NCI-H1930 (cell line): ENCODE measurements at regions not wholly inside any gene's neighbourhood (a gene's known extent, or its start where the extent isn't known, plus 50 kb on each side); places are given as distances from the start of the nearest gene placed in this dataset.
A peak's percentile ranks its signal among the peaks of the same experiment; 100 is the strongest.
"Not testable (repeated sequence)": the region's sequence is repeated elsewhere in the genome, so short reads cannot be mapped to it uniquely, and the experiment has no call there.

ENCODE experiments used
- DNase-seq, 2 experiments: peaks; one replicate each; lab custom pipeline; 2025; lab: John Stamatoyannopoulos, UW

DNA sequence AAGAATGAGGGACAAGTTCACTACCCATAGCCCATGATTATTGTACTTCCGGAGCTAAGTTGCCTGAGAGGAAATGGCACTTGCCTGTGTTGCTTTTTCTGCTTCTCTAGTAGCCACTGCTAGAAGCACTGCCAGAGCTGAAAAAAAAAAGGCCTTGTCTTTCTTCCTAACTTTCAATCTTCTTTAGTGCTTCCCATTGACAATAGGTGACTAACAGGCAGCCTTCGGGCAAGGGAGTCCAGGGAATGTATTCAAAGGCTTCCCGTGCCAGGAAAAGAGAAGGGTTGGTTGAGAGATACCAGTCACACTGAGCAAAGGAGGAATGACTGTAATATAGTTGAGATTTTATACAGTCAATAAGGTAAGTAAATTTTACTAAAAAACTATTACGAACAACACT, 242.0 kb downstream of the CALCRL start:
- DNase-seq: no peak

DNA sequence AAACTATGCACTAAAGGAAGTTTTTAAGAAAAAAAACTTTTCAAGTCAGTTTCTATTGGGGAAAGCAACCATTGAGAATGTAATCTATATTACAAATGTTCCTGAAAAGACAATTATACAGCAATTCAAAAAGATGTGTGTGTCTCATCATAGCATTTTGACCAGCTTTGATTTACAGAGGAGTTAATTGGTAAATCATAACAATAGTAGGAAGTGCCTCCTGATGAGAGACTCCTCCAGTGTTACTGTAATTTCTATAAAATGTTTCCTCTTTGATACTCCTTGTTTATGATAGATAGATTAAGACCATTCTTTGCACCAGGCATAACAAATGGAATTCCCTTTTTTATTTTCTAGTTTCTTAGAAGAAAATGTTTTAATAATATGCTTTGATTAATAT, 249.9 kb downstream of the CALCRL start:
- DNase-seq: no peak

DNA sequence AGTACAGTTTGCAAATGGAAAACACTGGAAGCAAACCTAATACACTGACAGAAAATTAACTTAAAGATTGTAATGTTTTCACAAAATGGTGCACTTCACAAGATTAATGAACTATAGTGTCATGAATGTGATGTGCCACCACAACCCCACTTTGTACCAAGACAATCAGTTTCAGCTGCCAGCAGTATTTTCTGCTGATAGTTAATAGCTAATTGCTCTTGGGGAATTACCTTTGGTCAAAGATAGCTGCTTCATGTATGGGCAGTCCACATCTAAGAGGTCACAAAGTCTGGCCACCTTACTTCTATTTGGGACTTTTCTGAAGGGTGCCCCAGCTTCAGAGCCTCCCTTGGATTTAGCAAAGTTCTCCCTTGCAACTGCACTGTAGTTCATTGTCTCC, 254.0 kb downstream of the CALCRL start:
- no peak for DNase-seq

DNA sequence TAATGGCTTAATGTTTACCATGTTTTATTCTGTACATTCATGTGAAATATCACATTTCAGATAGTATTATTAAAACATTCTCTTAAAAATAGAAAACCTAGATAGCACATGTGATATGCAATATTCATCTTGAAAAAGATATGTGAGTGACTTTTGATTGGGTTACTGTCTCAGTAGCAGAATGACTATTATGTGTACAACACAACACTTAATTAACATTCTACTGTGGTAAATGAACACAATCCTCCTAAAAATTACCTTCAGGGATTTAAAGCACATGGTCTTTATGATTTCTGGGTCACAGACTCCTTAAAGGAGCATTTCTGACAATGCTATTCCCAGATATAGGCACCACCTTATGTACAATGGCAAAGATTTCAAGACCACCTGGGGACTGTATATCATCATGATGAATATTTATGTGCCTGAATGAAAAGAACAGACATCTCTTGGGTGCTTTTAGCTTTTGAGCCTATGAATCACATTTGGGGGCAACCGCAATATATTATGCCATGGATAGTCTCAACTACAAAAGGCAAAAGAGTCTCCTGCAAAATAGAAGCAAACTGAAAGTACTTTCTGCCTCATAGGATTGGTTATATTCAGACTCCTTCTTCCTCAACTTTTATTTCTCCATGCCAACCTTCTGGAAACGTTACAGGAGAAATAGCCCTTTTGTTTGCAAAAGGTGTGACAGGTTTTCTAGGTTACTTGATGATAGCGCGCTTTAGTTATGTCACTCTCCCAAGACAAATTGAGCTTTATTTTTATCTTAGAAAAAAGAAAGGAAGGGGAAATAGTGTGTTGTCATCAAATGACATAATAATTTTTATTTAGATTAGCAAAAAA, 259.0 kb downstream of the CALCRL start:
- no peak for DNase-seq

DNA sequence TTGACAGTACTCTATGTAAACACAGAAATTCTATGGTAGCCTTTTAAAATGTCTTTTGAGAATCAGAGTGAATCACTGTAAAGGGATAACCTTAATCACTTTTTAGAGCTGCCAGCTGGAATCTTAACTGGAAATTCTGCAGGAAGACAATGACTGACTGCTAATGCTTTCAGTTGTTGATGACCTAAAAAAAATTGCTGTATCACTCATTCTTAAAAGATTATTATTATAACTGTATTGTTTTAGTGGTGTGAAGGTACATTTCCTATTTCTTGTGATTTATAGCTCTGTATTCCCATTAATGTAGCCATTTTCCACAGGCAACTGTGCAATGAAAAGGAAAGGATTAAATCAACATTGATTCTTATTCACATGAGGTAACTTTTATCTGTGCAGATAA, 260.5 kb downstream of the CALCRL start:
- DNase-seq: peak in 1 of 2 experiments; percentile 27

DNA sequence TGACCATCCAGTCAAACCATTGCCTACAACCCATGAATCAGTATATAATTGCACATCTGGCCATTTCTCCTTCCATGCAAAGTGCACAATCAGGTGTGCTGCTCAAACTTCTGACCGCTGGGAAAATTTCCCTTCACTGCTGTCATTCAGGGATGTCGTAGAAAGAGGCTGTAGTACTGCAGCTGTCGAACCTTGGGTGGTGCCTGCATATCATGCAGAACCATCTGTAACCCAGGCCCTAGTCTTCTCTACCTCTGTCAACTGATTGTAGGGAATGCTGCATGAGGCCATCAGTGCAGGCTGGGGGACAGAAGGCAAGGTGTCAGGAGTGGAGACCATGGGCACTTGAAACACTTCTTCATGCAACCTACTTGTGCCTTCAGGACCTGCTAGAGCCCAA, 267.5 kb downstream of the CALCRL start:
- no peak for DNase-seq

DNA sequence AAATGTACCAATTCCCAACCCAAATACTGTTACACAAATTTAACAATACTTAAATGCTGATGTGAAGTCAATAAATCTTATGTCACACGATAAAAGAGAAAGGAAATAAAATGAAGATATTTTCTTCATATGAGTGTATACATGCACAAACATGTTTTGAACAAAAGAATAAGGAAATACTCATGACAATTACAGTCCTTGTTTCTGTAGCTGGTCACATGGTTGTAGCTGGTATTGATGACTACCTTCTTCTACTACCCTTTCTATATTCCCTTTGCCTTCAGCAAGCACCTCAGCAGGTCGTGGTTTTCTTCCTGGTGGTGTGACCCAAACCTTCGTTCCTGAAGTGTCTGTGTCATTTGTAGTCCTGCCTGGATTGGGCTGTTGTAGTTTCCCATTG, 269.2 kb downstream of the CALCRL start:
- DNase-seq: not testable (repeated sequence)

DNA sequence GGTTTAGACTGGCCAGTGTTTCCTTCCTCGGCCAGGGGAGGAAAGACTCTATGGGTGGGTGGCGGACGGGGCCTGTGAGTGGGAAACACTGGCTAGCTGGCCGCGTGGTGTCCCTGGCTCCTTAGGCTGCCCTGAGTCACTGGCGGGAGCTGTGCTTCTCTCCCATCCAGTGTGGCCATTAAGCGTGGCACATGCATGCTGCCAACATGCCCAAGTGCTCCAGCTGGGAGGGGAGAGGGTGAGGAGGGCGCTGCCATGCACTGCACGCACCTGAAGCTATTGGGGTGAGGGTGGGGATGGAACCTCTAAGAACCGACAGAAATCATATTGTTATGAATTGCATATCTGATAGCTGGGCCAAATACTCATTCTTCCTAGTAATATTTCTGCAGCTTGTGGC, 270.8 kb downstream of the CALCRL start:
- DNase-seq: no peak

DNA sequence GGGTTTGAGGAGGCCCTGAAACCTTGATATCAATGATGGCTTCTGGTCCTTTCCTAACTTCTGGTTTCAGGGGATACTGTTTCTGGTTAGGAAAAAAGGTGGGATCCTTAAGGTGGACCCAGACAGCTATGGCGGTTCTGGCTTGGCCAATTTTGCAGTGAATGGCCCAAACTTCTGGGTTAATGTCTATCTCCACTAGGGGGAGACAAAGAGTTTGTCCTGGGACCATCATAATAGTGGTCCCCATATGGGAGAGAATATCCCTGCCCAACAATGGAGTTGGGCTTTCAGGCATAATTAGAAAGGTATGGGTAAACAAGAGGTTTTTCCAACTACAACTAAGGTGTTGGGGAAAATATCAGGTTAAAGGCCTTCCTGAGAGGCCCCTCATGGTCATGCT, 273.5 kb downstream of the CALCRL start:
- no peak for DNase-seq

DNA sequence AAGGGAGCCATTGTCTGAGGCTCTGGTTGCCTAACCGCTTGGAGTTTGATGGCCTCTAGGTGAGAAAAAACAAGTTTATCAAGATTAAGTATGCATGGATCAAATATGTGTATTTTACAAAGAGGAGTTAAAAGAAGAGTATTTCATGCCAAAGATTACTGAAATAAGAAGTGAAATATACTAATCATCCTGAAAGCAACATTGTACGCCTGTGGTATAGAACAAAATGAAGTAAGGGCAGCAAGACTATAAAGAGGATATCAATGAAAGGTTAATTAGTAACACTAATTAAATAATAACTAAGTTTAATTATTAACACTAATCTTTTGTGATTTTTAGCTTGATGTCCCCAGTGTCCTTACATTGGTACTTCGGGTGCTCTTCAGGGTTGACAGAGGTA, 276.7 kb downstream of the CALCRL start:
- DNase-seq: no peak

DNA sequence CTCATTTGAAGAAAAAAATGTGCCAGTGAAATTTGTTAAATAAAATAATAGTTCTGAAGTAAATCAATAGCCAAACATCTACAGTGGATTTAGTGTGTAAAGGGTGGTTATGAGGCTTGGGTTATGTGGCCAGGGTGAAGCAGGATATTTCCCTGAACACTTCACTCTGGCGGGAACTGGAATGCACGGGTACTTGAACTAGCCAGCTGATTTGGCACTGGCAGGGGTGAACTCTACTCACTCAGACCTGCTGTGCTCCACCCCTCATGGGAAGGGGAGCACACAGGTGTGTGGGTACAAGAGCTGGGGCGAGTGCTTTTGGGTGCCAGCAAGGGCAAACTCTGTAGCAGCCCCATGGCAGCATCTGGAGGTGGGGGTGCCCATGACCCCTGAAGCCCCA, 278.2 kb downstream of the CALCRL start:
- no peak for DNase-seq

DNA sequence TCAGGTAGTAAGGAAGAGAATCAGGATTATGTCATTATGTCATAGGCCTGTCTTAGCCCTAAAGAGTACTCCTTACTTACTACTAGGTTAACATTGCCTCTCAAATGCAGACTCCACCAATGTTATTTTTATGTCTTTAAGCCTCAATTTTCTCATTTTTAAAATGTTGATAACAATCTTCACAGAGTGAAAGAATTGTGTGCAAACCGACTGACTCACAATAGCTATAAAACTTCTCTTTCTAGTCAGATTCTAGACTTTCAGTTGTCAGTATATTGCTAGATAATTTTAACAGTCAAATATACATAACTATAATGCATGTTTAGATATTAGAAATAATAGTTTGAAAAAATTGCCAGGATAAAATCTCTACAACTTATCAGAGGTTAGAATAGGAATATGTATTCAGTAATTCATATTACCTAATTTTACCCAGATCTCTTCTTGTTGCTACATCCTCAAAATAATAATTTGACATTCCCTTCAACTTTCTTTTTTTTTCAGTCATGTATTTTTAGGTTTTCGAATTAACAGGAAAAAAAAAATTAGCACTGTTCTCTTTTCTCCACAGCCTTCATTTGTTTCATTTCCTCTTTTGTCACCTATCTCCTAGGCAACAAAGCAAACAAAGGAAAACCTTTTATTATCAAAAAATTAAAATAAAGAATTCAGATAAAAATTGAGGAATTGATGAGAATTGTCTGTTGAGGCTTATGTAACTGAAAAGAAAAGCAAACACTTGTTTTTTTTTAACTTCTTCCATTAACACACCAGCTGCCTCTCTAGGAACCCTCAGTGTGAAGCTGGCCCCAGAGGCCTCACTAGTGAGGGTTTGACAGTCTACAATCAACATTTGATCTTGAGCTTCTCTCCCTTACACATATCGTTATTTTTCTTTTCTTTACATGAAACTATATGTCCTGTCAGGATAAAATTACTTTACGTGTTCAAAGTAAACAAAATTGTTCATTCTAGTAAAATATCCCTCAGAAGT, 279.0 kb downstream of the CALCRL start:
- no peak for DNase-seq

DNA sequence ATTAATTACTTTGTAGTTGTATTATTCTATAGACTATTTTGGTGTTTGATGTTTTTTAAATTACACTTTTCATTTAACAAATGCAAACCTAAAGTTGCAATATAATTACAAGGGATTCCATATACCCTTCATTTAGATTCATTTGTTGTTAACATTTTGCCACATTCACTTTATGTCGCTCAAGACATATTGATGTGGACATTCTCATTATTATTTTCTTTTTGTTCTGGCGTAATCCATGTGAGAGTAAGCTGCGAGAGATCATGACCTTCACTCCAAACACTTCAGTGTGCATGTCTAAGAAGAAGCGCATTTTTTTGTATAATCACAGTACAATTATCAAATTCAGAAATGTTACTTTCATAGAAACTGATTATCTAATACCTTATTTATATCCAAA, 280.6 kb downstream of the CALCRL start:
- DNase-seq: no peak

DNA sequence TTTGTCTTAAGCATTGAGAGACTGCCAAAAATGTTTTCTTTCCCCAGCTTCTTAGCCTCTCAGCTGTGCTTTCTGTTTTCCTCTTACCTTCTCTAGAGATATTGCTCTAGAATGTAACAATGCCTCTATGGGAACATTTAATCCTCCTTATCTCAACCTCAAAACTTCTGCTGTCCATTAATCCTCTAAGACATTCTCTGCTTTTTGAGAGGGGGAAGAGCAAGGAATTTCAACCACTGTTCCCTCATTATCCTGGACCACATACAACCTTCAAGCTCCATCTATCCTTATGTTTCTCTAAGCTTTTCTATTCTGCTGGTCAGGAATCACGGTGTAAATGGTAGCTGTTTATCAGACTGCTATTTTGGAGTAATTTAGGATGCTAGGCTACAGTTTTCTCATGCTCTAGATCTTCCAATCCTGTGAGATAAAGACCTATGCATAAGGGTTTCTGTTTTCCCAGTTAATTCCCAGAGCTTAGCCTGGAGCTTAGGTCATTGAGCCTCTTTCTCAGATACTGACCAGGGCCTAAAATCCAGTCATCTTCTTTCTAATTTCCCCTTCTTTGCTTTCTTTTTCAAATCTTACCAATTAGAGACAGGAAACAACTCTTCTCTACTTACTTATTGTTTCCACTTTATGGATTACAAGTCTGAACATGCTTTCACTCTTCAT, 282.0 kb downstream of the CALCRL start:
- no peak for DNase-seq

DNA sequence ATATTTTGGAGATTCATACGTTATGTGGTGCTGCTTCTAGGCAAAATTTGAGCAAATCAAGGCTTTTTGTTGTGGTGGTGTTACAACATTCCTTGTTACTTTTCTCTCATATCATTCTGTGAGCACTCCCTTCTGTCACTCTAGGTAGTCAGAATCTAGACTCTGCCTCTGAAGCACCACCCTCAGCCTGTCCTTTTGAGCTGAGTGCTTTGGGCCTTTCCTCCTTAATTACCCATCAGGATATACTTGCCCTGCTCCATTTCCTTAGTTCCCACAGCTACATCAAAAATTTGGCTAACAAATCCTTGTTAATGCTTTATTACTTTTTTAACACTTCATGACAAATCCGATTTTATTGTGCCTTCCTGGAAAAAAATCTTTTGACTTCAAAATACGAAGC, 289.6 kb downstream of the CALCRL start:
- no peak for DNase-seq

DNA sequence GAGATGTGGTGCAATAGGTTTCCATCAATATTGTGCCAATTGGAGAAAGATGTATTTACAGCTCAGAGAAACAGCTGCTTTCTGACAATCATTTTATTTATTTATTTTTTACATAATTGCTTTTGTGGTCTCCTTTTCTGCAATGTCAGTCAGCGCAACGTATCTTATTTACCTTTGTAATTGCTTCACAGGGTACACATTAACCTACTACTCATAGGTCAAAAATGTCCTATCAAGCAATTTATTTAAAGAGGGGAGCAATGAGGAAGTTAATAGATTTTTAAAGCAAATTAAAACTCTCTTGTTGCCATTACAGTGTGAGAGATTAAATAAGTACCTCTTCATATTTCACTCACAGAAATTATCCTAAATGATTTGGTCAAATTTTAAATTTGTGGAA, 291.0 kb downstream of the CALCRL start:
- DNase-seq: no peak

DNA sequence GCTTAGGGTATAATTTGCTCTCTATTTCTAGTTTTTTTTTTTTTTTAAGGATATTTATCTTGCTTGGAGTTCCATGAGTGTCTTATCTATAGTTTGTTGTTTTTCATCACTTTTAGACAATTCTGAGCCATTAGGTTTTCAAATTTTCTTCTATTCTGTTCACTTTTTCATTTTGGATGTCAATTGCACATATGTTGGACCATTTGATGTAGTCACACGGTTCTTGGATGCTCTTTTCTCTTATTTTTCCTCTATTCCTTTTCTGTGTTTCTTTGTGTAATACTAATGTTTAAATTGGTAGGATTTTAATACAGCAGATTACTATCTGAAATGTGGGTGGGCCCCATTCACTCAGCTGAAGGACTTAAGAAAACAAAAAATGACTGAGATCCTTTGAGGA, 292.6 kb downstream of the CALCRL start:
- DNase-seq: no peak

DNA sequence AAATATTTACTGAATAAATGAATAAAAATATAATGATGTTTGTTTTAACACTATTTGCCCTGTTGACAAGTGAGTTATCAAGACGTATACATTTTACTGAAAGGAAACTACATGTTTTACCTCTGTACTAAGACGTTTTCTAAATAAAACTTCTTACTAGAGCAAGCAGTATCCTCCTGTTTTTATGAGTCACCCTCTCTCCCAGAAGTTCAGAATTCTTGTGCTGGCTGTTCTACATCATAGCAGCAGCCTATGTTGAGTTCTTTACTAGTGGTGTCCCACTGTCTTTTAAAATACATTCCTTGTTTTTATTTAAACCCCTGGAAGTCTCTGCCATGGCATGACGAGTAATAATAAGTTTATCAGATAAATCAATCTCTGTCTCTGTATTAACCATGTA, 297.4 kb downstream of the CALCRL start:
- DNase-seq: no peak

DNA sequence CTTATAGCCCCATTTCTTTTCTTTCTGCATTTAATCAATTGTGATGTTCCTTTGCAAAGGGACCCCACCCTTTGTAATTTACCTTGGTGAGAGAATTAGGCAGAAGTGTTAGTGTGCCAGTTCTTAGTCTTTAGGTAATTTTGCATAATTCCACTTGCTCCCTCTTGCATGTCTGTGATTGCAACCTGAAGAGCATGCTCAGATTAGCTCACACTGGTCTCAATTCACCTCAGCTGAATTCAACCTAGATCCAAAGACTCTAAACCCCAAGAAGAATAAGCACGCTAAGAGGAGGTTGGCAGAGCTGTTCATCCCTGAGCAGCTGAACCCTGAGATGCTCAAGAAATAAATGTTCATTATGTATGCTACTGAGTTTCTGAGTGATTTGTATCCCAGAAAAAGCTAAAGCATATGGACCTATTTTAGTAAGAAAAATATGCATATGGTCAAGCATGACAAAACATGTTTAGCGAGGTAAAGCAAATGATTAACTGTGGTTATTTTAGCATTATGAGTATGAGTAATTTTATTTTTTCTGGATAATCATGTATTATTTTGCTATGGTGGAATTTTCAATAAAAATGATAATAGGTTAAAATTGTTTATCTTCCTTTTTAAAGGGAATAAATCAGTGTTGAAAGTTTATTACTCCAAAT, 299.2 kb upstream of the ZSWIM2 start:
- DNase-seq: no peak

DNA sequence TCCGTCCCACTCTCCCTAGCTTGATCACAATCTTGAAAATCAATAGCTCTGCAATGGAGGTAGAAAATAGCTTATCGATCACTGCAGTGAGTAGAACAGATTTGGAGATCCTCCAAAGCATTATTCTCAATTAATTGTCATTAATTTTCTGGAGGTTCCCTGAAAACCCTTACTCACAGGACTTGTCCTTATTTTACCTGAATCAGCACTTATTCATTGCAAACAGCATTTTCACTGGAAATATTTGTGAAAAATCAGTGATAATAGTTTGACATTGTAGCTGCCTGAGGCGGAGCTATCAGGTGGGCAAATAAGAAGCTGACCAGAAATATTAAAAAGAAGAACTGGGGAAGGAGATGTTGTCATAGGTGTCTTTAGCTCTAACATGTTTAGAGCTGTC, 294.6 kb upstream of the ZSWIM2 start:
- no peak for DNase-seq

DNA sequence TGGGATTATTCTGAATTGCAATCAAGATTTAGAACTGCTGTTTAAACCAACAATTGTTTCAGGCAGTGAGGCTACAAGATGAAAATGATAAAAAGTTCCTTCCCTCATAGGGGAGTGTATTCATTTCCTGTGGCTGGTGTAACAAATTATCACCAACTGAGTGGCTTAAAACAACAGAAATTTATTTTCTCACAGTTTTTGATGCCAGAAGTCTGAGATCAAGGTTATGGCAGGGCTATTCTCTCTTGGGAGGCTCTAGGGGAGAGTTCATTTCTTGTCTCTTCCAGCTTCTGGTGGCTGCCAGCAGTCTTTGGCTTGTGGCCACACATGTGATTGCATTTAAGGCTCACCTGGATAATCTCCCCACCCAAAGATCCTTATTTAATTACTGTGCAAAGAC, 290.5 kb upstream of the ZSWIM2 start:
- no peak for DNase-seq

DNA sequence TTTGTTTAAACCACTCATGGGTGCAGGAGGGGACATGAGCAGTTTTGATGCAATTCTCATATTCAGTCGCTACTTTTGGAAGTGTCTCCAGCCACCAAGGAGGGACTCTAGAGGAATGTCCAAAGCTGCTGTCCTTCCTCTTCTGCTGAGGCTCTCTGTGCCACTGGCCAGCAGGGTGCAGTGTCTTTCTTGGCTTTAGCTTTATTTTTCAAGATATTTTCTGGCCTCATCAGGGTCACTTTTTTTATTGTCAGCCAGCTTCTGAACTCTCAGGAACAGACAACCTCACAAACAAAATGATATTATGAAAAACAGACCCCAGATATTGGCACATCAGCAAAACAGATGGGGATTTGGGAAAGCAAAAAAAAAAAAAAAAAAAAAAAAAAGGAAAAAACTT, 289.3 kb upstream of the ZSWIM2 start:
- no peak for DNase-seq
